C4-2B (cell line): ENCODE measurements at regions not wholly inside any gene's neighbourhood (a gene's known extent, or its start where the extent isn't known, plus 50 kb on each side); places are given as distances from the start of the nearest gene placed in this dataset.

Source experiments
- ZFX ChIP-seq: fragments of 450-650 bp; IDR thresholded peaks from 2 replicates; pipeline ENCODE4 v1.6.1; 2017
- TF ChIP-seq, protein P1 (sequence below): fragments of 450-650 bp; conservative IDR thresholded peaks from 2 replicates; pipeline ENCODE4 v1.5.1; 2017; ENCODE audit warnings: mild to moderate bottlenecking

- TF ChIP-seq, protein P1, sequence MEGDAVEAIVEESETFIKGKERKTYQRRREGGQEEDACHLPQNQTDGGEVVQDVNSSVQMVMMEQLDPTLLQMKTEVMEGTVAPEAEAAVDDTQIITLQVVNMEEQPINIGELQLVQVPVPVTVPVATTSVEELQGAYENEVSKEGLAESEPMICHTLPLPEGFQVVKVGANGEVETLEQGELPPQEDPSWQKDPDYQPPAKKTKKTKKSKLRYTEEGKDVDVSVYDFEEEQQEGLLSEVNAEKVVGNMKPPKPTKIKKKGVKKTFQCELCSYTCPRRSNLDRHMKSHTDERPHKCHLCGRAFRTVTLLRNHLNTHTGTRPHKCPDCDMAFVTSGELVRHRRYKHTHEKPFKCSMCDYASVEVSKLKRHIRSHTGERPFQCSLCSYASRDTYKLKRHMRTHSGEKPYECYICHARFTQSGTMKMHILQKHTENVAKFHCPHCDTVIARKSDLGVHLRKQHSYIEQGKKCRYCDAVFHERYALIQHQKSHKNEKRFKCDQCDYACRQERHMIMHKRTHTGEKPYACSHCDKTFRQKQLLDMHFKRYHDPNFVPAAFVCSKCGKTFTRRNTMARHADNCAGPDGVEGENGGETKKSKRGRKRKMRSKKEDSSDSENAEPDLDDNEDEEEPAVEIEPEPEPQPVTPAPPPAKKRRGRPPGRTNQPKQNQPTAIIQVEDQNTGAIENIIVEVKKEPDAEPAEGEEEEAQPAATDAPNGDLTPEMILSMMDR, result no peak
- no peak for TF ChIP-seq ZFX
These were observed 122.9 kb upstream of the BET1 start for GRCh38 chr7:94127026-94127425.
